ENCODE measurements at regions not wholly inside any gene's neighbourhood (a gene's known extent, or its start where the extent isn't known, plus 50 kb on each side); places are given as distances from the start of the nearest gene placed in this dataset.

DNA sequence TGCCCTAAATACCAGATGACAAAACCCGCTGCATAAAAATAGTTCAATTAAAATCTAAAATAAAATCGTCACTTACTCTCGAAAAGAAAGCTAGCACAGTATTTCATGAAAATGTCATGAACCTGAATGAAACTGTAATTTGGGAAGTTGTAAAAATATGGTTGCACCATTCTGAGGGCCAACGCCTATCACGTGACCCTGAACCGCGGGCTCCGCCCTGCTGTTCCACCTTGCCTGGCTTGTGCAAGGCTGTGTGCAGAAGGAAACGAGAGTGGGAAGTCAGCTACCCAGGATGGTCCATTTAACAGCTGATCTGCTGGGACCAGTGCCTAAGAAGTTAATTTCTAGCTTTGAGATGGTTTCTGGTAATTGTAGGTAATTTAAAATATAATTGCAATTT is 91.7 kb upstream of the BMP4 start:
- TF ChIP-seq POLR2AphosphoS5 (IDR thresholded peaks at IDR 0.05) (no peak), EP300 (IDR thresholded peaks at IDR 0.05) (no peak), POLR2A (IDR thresholded peaks at IDR 0.05) (no peak)
- TF ChIP-seq, protein P1, sequence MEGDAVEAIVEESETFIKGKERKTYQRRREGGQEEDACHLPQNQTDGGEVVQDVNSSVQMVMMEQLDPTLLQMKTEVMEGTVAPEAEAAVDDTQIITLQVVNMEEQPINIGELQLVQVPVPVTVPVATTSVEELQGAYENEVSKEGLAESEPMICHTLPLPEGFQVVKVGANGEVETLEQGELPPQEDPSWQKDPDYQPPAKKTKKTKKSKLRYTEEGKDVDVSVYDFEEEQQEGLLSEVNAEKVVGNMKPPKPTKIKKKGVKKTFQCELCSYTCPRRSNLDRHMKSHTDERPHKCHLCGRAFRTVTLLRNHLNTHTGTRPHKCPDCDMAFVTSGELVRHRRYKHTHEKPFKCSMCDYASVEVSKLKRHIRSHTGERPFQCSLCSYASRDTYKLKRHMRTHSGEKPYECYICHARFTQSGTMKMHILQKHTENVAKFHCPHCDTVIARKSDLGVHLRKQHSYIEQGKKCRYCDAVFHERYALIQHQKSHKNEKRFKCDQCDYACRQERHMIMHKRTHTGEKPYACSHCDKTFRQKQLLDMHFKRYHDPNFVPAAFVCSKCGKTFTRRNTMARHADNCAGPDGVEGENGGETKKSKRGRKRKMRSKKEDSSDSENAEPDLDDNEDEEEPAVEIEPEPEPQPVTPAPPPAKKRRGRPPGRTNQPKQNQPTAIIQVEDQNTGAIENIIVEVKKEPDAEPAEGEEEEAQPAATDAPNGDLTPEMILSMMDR (IDR thresholded peaks at IDR 0.05), result no peak
- H3K27me3 ChIP-seq, result no peaks in the 10 kb centered on the region
- no peaks in the 10 kb centered on the region for H3K4me1 ChIP-seq
- no peaks in the 10 kb centered on the region for H3K9me3 ChIP-seq
- no peaks in the 10 kb centered on the region for H3K36me3 ChIP-seq
- no peak for ATAC-seq
- 84 to 91% methylated on average over 8 to 9 of the region's 9 CpGs for WGBS, 2 donors (ENCODE audit: low coverage in 1 of 2)
- no peak overlapping the region for H3K4me3 ChIP-seq
- no peak overlapping the region for H3K27ac ChIP-seq

DNA sequence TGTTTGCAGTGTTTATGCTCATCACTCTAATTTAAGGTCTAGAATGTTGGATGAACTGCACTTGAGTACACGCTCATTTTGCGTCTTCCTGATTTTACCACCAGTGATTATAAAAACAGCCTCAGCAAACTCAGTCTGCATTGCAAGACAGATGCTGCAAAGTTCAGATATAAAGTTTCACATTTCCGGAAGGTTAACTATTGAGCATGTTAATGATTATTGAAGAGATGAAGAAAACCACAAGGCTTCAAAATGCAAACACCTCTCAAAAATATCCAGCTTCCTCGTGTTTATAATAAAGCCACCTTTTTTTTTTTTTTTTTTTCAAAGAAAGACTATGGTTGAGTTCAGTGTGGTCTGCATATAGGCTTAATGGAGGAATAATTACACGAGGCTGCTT is 92.1 kb upstream of the BMP4 start:
- Histone ChIP-seq H3K27ac (no peak overlapping the region), H3K36me3 (no peaks in the 10 kb centered on the region), H3K9me3 (no peaks in the 10 kb centered on the region), H3K4me1 (no peaks in the 10 kb centered on the region), H3K4me3 (no peak overlapping the region), H3K27me3 (no peaks in the 10 kb centered on the region)
- no peak for ATAC-seq
- WGBS, 2 donors (ENCODE audit: low coverage in 1 of 2), result 56 to 72% methylated on average over 5 of the region's 5 CpGs
- TF ChIP-seq, protein P1 (IDR thresholded peaks at IDR 0.05), result no peak
- TF ChIP-seq POLR2AphosphoS5 (IDR thresholded peaks at IDR 0.05), result no peak
- no peak for TF ChIP-seq EP300 (IDR thresholded peaks at IDR 0.05)
- no peak for TF ChIP-seq POLR2A (IDR thresholded peaks at IDR 0.05)

- WGBS, 2 donors (ENCODE audit: low coverage in 1 of 2), result 67 to 93% methylated on average over 1 to 3 of the region's 3 CpGs
- ATAC-seq, result no peak
These were observed 94.1 kb upstream of the BMP4 start for GRCh38 chr14:54050759-54051158.

DNA sequence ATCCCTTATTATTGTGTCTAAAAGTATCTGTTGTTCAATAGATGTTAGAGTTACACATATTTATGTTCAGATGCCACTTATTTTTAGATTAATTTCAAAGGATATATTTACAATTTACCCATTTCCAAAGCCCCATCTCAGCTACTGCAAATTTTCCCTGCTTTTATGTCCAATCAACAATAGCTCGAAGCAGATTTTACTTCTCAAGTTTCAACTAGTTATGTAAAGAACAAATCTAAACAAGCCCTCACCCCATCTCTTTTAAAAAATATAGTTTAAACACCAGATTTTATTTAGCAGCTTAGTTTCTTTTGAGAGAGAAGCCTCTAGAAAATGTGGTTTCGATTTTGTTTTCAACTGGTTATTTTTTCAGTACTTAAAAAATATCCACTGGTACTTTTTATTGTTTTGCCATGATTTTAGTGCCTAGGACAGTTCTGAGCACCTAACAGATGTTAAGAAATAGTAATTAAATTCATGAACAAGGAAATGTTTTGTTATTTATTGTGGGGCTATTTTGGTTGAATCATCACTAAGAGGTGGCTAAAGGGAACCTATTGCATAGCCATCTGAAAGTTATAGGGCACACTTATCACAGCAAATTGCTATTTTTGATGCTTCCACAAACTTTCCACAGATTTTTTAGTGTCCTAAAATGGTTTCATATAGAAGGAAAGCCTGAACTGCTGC is 96.2 kb upstream of the BMP4 start:
- no peak overlapping the region for H3K4me3 ChIP-seq
- H3K27ac ChIP-seq, result no peak overlapping the region
- no peaks in the 10 kb centered on the region for H3K36me3 ChIP-seq
- no peaks in the 10 kb centered on the region for H3K27me3 ChIP-seq
- H3K9me3 ChIP-seq, result no peaks in the 10 kb centered on the region
- 70 to 86% methylated on average over 2 of the region's 2 CpGs for WGBS, 2 donors (ENCODE audit: low coverage in 1 of 2)
- no peak for ATAC-seq
- TF ChIP-seq POLR2AphosphoS5 (IDR thresholded peaks at IDR 0.05), result no peak
- TF ChIP-seq POLR2A (IDR thresholded peaks at IDR 0.05), result no peak
- TF ChIP-seq, protein P1 (IDR thresholded peaks at IDR 0.05), result no peak
- TF ChIP-seq EP300 (IDR thresholded peaks at IDR 0.05), result no peak
- H3K4me1 ChIP-seq, result no peaks in the 10 kb centered on the region

More at GRCh38 chr14:54050759-54051158, 94.1 kb upstream of the BMP4 start:
- TF ChIP-seq EP300 (IDR thresholded peaks at IDR 0.05) (no peak), POLR2AphosphoS5 (IDR thresholded peaks at IDR 0.05) (no peak), POLR2A (IDR thresholded peaks at IDR 0.05) (no peak)
- TF ChIP-seq, protein P1 (IDR thresholded peaks at IDR 0.05), result no peak
- H3K27me3 ChIP-seq, result no peaks in the 10 kb centered on the region
- no peaks in the 10 kb centered on the region for H3K36me3 ChIP-seq
- H3K27ac ChIP-seq, result no peak overlapping the region
- H3K4me3 ChIP-seq, result no peak overlapping the region
- H3K9me3 ChIP-seq, result no peaks in the 10 kb centered on the region
- H3K4me1 ChIP-seq, result no peaks in the 10 kb centered on the region

- TF ChIP-seq POLR2AphosphoS5 (IDR thresholded peaks at IDR 0.05) (no peak), EP300 (IDR thresholded peaks at IDR 0.05) (no peak), POLR2A (IDR thresholded peaks at IDR 0.05) (no peak)
- TF ChIP-seq, protein P1 (IDR thresholded peaks at IDR 0.05), result no peak
- WGBS, 2 donors (ENCODE audit: low coverage in 1 of 2), result 50 to 56% methylated on average over 2 of the region's 2 CpGs
- Histone ChIP-seq H3K36me3 (no peaks in the 10 kb centered on the region), H3K27ac (no peak overlapping the region), H3K27me3 (no peaks in the 10 kb centered on the region), H3K4me1 (no peaks in the 10 kb centered on the region), H3K4me3 (no peak overlapping the region), H3K9me3 (no peaks in the 10 kb centered on the region)
- no peak for ATAC-seq
These were observed 96.7 kb upstream of the BMP4 start for GRCh38 chr14:54053386-54053745.
